Non-pigmented ciliary epithelial cell (primary cell): ENCODE measurements at regions not wholly inside any gene's neighbourhood (a gene's known extent, or its start where the extent isn't known, plus 50 kb on each side); places are given as distances from the start of the nearest gene placed in this dataset.
"Not testable (repeated sequence)": the region's sequence is repeated elsewhere in the genome, so short reads cannot be mapped to it uniquely, and the experiment has no call there.

Experiments
- DNase-seq: peaks from one replicate; pipeline ENCODE4 v3.0.0-alpha.2; 2010; ENCODE audit warnings: low read depth

- peak; percentile 32 for DNase-seq
These were observed 827.7 kb downstream of the TNS3 start for GRCh38 chr7:46754140-46754720.

- DNase-seq = no peak
These were observed 828.2 kb downstream of the TNS3 start for GRCh38 chr7:46753662-46754061.

- DNase-seq = peak; percentile 38
These were observed 829.0 kb downstream of the TNS3 start for GRCh38 chr7:46752881-46753366.

DNA sequence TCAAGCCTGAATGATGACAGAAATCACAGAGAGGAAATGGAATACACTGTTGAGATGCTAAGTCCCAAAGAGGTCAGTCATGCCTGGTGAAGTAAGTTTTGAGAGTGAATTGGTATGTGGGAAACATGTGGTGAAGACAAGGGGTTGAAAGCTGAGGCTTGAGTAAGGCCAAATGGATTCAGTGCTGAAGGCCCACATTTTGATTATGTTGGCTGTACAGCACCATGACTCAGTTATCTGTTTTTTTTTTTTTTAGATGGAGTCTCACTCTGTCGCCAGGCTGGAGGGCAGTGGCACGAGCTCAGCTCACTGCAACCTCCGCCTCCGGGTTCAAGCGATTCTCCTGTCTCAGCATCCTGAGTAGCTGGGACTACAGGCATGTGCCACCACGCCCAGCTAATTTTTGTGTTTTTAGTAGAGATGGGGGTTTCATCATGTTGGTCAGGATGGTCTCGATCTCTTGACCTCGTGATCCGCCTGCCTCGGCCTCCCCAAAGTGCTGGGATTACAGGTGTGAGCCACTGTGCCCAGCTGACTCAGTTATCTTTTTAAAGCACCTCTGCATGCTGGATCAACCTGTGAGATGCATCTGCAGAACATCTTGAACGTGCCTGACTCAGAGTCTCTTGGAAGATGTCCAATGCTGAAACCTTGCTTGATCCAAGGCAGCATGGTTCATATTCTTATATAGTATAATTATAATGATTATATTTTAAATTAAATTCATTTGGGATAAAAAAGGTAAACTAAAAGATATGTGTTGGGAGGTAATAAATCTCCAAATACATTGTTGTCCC, 829.8 kb downstream of the TNS3 start:
- DNase-seq = not testable (repeated sequence)

GRCh38 chr7:46751471-46751870, 830.4 kb upstream of the IGFBP3 start:
- no peak for DNase-seq

DNA sequence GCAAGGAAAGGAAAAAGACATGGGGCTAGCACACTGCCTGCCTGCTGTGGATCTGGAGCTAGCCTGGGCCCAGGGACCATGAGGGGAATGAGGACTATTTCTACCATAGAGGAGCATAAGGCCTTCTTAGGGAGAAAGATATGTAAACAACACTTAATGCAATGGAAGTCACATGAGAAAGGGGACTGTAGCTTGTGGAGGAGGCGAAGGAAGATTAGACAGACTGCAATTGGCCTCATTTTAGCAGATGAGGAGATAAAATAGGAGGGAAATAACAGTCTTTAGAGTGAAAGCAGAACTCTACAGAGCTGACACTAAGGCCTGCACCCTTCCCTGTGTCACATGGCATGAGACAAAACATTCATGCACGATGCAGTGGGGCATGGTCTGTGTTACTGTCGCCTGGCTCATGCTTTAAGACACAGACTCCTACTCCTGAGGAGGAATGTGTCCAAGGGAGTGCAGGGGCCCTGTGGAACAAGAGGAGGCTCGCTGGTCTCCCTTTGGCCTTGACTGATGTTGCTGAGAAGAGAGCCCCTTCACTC, 829.3 kb upstream of the IGFBP3 start:
- no peak for DNase-seq

DNA sequence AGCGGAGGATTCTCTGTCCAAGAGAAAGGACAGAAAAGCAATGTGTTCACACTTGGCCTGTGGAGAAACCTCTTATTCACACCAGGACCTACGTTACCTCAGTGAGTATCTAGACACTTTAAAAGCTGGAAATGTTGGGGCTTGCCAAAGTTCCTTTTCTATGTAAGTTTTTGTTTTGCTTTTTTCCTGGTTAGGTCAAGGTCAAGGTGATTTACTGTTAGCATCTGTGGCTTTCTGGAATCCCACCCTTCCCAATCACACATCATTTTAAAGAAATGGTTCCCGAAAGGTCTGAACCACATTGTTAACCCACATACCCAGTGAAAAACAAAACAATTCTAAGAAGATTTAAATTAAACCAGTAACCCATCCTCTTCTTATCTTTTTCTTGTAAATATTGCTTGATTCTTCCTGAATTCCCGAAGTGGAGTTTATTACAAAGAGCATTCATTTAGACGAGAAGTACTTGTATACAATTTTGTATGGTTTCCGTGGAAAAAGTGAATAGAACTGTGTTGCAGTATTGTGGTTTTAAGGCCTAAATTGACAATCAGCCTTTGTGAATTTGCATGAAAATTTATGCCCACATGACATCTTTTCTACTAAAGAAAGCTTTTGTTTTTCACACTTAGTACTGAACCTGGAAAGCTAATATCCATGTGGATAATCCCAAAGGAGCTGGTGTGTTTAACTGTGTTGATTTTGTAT, 827.0 kb upstream of the IGFBP3 start:
- no peak for DNase-seq

DNA sequence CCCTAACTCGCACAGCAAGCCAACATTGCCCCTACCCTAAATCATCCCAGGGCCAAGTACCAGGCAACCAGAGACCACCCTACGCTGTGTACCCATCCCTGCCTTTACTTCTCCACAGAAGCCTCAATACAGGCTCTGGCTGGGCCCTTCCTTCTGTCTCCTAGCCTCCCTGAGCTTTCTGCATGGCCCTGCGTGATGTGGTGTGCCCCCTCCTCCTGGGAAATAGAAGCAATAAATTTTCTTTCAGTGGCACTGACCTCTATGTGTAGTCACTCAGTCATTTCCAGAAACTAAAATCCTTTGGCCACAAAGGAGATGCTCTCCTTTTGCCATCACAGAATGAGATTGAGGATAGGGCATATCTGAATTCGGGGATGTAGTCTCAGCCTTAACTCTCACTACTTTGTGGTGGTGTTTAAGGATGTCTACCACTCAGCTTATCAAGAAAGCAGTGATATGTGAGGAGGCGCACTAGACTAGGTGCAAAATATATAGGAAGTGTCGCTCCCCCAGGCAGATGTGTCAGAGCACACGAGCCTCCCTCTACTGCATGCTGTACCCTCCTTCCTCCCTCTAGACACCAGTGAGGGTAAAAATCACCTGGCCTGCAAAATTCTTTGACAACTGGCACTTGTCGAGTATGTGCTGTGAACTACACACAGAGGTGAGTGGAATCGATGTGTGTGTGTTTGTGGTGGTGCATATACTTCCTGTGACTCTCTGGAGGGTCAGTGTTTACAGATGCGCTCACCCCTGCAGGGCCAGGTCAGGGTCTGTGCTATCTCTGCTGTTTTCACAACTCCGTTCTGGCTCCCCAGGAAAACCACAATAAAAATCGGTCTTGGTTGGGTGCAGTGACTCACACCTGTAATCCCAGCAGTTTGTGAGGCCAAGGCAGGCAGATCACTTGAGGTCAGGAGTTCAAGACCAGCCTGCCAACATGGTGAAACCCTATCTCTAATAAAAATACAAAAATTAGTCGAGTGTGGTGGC, 825.9 kb upstream of the IGFBP3 start:
- DNase-seq = no peak

- no peak for DNase-seq
These were observed 824.6 kb upstream of the IGFBP3 start for GRCh38 chr7:46745707-46746090.

DNA sequence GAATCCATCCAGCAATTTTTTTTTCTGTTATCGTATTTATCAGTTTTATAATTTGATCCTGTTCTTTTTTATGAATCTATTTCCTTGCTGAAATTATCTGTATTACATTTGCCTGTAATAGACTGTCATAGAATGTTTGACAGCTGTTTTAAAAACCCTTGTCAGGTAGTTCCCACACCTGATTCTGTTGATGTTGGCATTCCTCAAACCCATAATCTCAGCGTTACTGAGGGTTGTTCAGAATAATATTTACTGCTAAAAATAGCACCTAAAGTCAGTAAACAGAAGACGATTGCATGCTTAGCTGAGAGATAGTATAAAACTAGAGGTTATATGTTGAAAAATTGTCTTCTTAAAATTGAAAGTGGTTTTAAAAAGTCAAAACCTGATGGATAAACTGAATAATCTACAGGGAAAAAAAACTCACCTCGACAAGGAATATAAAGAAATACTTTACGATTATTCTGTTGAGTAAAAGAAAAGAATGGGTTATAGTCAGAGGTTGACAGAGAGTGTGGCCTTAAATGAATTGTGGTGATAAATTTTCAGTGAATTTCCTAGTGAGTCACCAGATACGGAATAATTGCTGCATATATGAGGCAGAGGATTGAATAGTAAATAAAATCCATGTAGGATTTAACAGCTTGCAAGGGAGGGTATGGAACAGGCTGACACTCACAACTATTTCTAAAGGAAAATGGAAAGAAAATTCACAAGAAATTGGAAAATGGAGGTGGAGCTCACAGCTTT, 824.1 kb upstream of the IGFBP3 start:
- no peak for DNase-seq

DNA sequence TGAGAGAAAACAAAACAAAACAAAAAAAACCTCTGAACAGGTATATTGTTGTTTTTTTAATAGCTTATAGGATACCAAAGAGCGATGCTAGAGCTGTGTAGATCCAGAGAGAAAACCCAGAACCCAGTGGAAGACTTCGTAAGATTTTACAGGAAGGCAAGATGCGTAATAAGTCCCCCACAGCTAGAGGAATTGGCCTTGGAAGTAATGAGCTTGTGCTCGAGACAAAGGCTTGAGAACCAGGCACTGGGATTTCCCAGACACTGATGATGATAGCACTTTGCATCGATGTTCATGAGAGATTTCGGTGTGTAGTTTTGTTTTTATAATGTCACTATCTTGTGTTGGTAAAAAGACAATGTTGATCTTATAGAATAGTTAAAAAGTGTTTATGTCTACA, 821.5 kb upstream of the IGFBP3 start:
- no peak for DNase-seq

DNA sequence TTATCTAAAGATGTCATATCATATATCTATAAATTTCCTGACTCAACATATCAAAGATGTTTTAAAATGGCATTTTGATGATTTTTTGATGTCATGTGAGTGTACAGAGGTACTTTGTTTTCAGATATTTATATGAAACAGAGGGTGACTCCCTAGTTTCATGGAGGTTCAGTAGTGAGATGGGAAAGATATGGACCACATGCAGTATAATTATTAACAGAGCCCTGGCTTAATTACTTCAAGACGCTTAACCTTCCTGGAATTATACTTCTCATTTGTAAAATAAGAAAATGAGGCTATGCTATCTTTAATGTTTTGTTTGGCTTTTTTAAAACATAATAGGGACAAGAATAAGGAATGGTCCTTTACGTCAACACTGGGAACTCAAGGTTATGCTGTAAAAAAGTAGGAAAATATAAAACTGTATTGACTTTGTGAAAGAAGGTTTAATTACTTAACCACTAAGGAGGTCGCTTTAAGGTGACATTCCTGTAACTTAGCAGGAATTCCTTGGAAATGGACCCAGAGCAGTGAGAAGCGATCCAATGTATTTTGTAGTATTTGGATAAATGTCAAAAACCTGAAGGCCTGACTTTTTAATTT, 821.0 kb upstream of the IGFBP3 start:
- DNase-seq = no peak

DNA sequence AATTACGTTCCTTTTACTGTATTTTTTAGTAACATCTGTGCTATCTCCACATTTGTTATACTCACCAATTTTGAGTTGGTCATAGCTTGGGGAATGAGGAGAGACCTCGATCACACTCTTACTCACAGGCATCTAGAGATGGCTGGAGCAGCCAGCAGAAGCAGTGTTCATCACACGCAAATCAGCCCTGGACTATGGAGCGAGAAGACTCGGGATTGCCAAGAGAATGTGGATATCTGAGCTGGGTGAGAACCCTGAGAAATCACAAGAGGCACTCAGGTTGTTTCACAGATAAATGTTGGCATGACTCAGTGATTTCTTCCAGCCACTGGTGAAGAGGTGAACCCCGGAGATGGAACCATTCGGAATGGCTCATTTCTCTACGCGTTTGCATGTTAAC, 820.1 kb upstream of the IGFBP3 start:
- no peak for DNase-seq

DNA sequence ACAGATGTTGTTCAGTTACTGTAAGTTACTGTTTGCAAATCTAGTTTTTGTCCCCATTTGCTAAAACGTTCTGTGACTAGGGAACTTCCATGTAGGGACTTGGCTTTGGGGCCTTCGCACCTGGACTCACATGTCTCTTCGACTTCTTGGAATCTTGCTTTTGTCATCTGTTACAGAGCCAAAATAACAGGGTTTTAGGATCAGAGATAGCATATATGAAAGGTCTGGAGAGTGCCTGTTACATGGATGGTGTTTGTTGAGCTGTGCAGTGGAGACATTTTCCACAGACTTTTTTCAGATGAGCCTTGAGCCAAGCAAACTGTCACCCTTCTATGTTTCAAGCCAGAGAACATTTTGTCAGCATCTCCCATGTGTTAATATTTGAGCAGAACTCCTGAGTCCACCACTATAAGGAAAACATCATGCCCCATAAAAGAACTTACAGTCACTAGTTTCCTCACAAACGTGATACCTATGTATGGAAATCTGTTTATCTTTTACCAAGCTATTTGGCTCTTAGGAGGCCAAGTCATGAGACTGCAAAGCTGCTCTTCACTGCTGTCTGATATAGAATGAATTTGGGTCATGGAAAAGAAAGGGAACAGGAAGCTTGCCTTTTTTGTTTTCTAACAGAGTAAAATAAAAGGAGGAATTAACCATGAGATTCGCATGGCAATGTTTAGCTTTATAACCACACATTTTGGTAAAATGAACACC, 818.6 kb upstream of the IGFBP3 start:
- DNase-seq = no peak

GRCh38 chr7:46738796-46739195, 817.7 kb upstream of the IGFBP3 start:
- DNase-seq = no peak

GRCh38 chr7:46738165-46738564, 817.1 kb upstream of the IGFBP3 start:
- no peak for DNase-seq

DNA sequence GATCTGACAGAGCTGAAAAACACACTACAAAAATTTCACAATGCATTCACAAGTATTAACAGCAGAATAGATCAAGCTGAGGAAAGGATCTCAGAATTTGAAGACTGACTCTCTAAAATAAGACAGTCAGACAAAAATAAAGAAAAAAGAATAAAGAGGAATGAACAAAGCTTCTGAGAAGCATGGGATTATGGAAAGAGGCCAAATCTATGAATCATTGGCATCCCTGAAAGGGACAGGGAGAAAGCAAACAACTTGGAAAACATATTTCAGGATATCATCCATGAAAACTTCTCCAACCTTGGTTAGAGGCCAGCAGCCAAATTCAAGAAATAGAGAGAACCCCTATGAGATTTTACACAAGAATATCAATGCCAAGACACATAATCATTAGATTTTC, 804.8 kb upstream of the IGFBP3 start:
- DNase-seq = no peak

DNA sequence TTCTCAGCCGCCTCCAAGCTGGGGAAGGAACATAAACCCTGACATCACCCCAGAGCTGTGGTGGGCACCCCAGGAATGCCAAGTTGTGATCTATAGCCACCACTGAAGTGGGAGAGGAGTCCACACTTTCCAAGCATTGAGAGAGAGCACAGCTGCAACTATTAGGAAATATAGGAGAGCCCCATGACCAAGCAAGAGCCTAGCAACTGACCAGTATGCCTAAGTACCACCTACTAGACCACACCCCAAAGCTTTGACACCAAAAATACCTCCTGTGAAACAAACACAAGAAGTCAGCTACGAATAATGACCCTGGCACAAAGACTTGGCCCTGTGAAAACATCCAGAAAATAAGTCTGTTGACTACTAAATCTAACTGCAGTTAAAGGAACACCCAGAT, 804.1 kb upstream of the IGFBP3 start:
- no peak for DNase-seq

DNA sequence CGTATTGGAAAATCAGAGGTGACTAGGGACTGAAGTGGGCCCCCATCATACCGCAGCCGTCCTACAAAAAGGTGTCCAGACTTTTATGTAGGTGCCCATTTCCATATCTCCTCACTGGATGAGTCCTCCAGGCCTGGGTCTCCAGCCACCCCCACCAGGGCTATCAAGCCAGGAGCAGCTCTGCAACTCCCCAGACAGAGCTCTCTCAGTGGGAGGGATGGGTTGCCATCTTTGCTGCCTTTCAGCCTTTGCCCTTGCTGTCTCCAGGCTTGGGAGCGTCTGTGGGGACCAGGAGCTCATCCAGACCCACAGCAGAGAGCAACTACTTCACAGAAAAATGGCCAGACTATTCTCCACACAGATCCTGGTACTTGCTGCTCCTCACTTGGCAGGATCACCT, 802.7 kb upstream of the IGFBP3 start:
- no peak for DNase-seq

- DNase-seq = no peak
These were observed 801.9 kb upstream of the IGFBP3 start for GRCh38 chr7:46723003-46723402.
